ENCODE measurements at regions not wholly inside any gene's neighbourhood (a gene's known extent, or its start where the extent isn't known, plus 50 kb on each side); places are given as distances from the start of the nearest gene placed in this dataset.

DNA sequence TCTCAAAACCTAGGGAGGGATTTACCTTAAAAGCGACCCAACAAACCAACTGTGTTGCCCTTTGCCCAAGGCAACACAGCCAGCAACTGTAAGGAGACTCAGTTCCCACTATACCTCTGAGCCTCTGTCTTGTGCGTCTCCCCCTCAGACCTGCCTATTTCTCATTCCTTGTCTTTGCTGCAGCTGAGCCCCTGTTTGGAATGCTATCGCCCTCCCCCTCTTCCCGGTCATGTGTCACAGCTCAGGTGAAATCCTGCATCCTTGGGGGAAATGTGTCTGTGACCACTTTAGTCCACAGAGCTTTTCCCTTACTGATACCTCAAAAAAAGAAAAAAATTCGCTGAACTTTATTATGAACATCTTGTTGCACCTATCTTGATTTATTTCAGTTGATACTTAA lies 52.0 kb upstream of the LRIG1 start:
- no peak overlapping the region for H2AFZ ChIP-seq (ENCODE audit: low read length)
- H3K9me2 ChIP-seq (ENCODE audit: low read depth, low read length), result no peaks in the 10 kb centered on the region
- no peaks in the 10 kb centered on the region for H3K27me3 ChIP-seq (ENCODE audit: insufficient read depth, low read length)
- H3K4me2 ChIP-seq (ENCODE audit: low read length), result no peak overlapping the region
- TF ChIP-seq EZH2 (IDR thresholded peaks at IDR 0.05; ENCODE audit: borderline replicate concordance, low read length), result no peak
- TF ChIP-seq, protein P1, sequence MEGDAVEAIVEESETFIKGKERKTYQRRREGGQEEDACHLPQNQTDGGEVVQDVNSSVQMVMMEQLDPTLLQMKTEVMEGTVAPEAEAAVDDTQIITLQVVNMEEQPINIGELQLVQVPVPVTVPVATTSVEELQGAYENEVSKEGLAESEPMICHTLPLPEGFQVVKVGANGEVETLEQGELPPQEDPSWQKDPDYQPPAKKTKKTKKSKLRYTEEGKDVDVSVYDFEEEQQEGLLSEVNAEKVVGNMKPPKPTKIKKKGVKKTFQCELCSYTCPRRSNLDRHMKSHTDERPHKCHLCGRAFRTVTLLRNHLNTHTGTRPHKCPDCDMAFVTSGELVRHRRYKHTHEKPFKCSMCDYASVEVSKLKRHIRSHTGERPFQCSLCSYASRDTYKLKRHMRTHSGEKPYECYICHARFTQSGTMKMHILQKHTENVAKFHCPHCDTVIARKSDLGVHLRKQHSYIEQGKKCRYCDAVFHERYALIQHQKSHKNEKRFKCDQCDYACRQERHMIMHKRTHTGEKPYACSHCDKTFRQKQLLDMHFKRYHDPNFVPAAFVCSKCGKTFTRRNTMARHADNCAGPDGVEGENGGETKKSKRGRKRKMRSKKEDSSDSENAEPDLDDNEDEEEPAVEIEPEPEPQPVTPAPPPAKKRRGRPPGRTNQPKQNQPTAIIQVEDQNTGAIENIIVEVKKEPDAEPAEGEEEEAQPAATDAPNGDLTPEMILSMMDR (IDR thresholded peaks at IDR 0.05; ENCODE audit: low read length), result no peak
- no peak overlapping the region for H3K4me3 ChIP-seq (ENCODE audit: low read depth, low read length, poor library complexity, severe bottlenecking)
- no peaks in the 10 kb centered on the region for H3F3A ChIP-seq (ENCODE audit: insufficient read depth, low read length)
- H3K27ac ChIP-seq (ENCODE audit: low read depth, low read length, poor library complexity, severe bottlenecking), result no peak overlapping the region
- H3K36me3 ChIP-seq (ENCODE audit: insufficient read depth, low read length), result no peaks in the 10 kb centered on the region
- no peaks in the 10 kb centered on the region for H3K4me1 ChIP-seq (ENCODE audit: insufficient read depth, low read length, severe bottlenecking)
- no peak overlapping the region for H3K9ac ChIP-seq (ENCODE audit: low read length)
- H3K79me2 ChIP-seq (ENCODE audit: insufficient read depth, low read length), result no peaks in the 10 kb centered on the region
- no peaks in the 10 kb centered on the region for H3K9me3 ChIP-seq (ENCODE audit: low read length)
- H4K20me1 ChIP-seq (ENCODE audit: insufficient read depth, low read length), result no peaks in the 10 kb centered on the region

DNA sequence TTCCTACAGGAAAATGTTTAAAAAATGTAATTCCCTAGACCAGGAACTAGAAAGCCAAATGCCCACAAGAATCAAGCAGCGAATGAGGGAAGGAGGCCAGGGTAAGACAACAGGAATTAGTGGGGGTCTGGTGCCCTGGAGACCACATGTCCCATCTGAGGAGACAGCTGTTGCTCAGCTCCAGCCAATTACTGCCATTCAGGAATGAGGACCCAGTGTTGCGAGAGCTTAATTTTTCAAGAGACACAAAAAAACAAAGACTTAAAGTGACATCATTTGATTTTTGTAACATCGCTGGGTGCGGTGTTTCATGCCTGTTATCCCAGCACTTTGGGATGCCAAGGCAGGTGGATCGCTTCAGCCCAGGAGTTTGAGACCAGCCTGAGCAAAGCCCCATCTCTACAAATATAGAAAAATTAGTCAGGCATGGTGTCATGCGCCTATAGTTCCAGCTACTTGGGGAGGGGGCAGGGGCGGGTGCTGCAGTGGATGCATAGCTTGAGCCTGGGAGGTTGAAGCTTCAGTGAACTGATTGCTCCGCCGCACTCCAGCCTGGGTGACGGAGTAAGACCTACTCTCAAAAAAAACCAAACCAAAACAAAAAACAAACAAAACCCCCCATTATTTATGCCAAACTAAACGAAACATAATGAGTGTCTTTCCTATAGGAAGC lies 52.8 kb upstream of the LRIG1 start:
- no peaks in the 10 kb centered on the region for H3K9me3 ChIP-seq (ENCODE audit: low read length)
- no peak overlapping the region for H3K4me2 ChIP-seq (ENCODE audit: low read length)
- H3K4me1 ChIP-seq (ENCODE audit: insufficient read depth, low read length, severe bottlenecking), result no peaks in the 10 kb centered on the region
- no peak overlapping the region for H2AFZ ChIP-seq (ENCODE audit: low read length)
- H3K27ac ChIP-seq (ENCODE audit: low read depth, low read length, poor library complexity, severe bottlenecking), result no peak overlapping the region
- H3K36me3 ChIP-seq (ENCODE audit: insufficient read depth, low read length), result no peaks in the 10 kb centered on the region
- no peaks in the 10 kb centered on the region for H3K27me3 ChIP-seq (ENCODE audit: insufficient read depth, low read length)
- H3K9me2 ChIP-seq (ENCODE audit: low read depth, low read length), result no peaks in the 10 kb centered on the region
- H4K20me1 ChIP-seq (ENCODE audit: insufficient read depth, low read length), result no peaks in the 10 kb centered on the region
- H3K9ac ChIP-seq (ENCODE audit: low read length), result no peak overlapping the region
- no peak for TF ChIP-seq EZH2 (IDR thresholded peaks at IDR 0.05; ENCODE audit: borderline replicate concordance, low read length)
- TF ChIP-seq, protein P1 (IDR thresholded peaks at IDR 0.05; ENCODE audit: low read length), result no peak
- no peaks in the 10 kb centered on the region for H3K79me2 ChIP-seq (ENCODE audit: insufficient read depth, low read length)
- no peak overlapping the region for H3K4me3 ChIP-seq (ENCODE audit: low read depth, low read length, poor library complexity, severe bottlenecking)
- no peaks in the 10 kb centered on the region for H3F3A ChIP-seq (ENCODE audit: insufficient read depth, low read length)

DNA sequence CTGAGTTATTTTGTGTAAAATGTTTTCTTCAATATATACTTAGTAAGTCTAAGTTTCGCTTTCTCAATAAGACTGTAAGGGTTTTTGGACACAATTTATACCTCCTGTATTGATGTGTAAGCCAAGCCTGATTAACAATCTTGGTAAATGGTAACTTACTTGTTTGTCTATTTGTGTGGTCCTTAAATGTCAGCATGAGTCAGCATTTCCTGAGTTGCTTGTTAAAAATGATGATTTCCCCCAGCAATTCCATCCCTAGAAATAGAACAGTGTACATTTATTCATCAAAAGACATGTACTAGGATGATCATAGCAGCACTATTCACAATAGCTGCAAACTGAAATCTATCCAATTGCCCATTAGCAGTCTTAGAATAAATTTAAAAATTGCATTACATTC lies 53.4 kb upstream of the LRIG1 start:
- no peaks in the 10 kb centered on the region for H3K79me2 ChIP-seq (ENCODE audit: insufficient read depth, low read length)
- no peak overlapping the region for H2AFZ ChIP-seq (ENCODE audit: low read length)
- no peak overlapping the region for H3K27ac ChIP-seq (ENCODE audit: low read depth, low read length, poor library complexity, severe bottlenecking)
- no peaks in the 10 kb centered on the region for H4K20me1 ChIP-seq (ENCODE audit: insufficient read depth, low read length)
- no peaks in the 10 kb centered on the region for H3F3A ChIP-seq (ENCODE audit: insufficient read depth, low read length)
- H3K4me1 ChIP-seq (ENCODE audit: insufficient read depth, low read length, severe bottlenecking), result no peaks in the 10 kb centered on the region
- H3K36me3 ChIP-seq (ENCODE audit: insufficient read depth, low read length), result no peaks in the 10 kb centered on the region
- TF ChIP-seq EZH2 (IDR thresholded peaks at IDR 0.05; ENCODE audit: borderline replicate concordance, low read length), result no peak
- TF ChIP-seq, protein P1 (IDR thresholded peaks at IDR 0.05; ENCODE audit: low read length), result no peak
- no peak overlapping the region for H3K9ac ChIP-seq (ENCODE audit: low read length)
- H3K4me2 ChIP-seq (ENCODE audit: low read length), result no peak overlapping the region
- no peaks in the 10 kb centered on the region for H3K9me2 ChIP-seq (ENCODE audit: low read depth, low read length)
- H3K4me3 ChIP-seq (ENCODE audit: low read depth, low read length, poor library complexity, severe bottlenecking), result no peak overlapping the region
- no peaks in the 10 kb centered on the region for H3K9me3 ChIP-seq (ENCODE audit: low read length)
- no peaks in the 10 kb centered on the region for H3K27me3 ChIP-seq (ENCODE audit: insufficient read depth, low read length)
